ENCODE measurements at regions not wholly inside any gene's neighbourhood (a gene's known extent, or its start where the extent isn't known, plus 50 kb on each side); places are given as distances from the start of the nearest gene placed in this dataset.

DNA sequence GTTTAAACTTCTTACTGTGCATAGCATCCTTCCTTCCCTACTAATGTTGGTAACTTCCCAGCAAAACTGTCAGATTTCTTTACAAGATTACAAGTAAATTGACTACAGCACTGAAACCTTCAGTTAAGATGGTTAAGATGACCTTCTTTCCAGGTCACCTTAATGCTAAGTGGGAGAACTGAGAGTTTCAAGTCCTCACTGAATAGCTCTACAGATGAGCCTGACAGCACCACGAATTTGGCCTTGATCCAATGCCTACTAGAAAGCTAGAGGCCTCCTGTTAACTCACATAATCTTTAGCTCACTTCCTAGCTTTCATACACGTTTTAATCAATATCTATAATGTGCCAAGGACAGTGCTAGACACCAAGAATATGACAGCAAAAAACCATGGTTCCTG lies 276.0 kb upstream of the PLD5 start:
- TF ChIP-seq POLR2A (IDR thresholded peaks at IDR 0.05), result no peak
- TF ChIP-seq, protein P1, sequence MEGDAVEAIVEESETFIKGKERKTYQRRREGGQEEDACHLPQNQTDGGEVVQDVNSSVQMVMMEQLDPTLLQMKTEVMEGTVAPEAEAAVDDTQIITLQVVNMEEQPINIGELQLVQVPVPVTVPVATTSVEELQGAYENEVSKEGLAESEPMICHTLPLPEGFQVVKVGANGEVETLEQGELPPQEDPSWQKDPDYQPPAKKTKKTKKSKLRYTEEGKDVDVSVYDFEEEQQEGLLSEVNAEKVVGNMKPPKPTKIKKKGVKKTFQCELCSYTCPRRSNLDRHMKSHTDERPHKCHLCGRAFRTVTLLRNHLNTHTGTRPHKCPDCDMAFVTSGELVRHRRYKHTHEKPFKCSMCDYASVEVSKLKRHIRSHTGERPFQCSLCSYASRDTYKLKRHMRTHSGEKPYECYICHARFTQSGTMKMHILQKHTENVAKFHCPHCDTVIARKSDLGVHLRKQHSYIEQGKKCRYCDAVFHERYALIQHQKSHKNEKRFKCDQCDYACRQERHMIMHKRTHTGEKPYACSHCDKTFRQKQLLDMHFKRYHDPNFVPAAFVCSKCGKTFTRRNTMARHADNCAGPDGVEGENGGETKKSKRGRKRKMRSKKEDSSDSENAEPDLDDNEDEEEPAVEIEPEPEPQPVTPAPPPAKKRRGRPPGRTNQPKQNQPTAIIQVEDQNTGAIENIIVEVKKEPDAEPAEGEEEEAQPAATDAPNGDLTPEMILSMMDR (IDR thresholded peaks at IDR 0.05), result no peak

All from Peyer's patch (tissue), 4 donors.